GM12872 (cell line): ENCODE measurements at regions not wholly inside any gene's neighbourhood (a gene's known extent, or its start where the extent isn't known, plus 50 kb on each side); places are given as distances from the start of the nearest gene placed in this dataset.

Source experiments
- TF ChIP-seq, protein P1 (sequence below): IDR thresholded peaks from 3 replicates; pipeline ENCODE4 v1.5.1; 2011; ENCODE audit warnings: low read depth, mild to moderate bottlenecking, low read length, moderate library complexity; ENCODE audit not compliant: insufficient read depth

DNA sequence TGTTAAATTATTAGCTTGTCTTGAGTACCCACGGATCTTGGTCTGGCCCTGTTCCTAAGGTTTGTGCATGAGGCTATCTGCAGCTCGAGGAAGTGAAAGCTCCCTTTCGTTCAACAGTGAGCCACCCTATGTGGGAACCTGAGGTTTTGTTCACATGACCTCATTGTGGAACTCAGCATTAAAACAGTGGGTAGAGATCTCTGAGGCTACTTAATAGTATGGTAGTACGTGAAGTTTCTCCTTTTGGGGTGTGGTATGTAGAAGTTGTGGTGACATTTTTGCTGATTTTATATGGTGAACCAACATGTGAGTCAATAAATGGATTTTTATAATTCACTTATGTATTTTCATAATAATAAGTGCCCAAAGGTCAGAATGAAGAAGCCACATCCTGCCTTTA is 252.7 kb upstream of the FERD3L start:
- TF ChIP-seq, protein P1, sequence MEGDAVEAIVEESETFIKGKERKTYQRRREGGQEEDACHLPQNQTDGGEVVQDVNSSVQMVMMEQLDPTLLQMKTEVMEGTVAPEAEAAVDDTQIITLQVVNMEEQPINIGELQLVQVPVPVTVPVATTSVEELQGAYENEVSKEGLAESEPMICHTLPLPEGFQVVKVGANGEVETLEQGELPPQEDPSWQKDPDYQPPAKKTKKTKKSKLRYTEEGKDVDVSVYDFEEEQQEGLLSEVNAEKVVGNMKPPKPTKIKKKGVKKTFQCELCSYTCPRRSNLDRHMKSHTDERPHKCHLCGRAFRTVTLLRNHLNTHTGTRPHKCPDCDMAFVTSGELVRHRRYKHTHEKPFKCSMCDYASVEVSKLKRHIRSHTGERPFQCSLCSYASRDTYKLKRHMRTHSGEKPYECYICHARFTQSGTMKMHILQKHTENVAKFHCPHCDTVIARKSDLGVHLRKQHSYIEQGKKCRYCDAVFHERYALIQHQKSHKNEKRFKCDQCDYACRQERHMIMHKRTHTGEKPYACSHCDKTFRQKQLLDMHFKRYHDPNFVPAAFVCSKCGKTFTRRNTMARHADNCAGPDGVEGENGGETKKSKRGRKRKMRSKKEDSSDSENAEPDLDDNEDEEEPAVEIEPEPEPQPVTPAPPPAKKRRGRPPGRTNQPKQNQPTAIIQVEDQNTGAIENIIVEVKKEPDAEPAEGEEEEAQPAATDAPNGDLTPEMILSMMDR = no peak

DNA sequence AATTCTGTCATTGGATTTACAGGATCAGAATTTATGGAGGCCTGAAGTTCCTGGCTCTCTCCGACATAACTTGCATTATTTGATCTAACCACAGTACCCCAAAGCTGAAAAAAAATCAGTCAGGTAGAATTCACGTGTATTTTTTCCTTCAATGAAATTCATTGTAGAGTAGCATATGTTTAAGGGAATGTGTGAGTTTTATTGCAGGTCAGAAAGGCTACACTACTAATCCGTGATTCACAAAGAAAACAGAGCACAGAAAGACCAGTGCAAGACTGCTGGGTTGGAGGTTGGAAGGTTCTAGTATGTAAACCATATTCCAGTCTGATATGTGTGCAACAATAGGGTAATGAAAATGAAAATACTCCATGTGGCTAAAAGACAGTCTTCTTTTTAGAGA is 247.0 kb upstream of the FERD3L start:
- TF ChIP-seq, protein P1 = no peak

DNA sequence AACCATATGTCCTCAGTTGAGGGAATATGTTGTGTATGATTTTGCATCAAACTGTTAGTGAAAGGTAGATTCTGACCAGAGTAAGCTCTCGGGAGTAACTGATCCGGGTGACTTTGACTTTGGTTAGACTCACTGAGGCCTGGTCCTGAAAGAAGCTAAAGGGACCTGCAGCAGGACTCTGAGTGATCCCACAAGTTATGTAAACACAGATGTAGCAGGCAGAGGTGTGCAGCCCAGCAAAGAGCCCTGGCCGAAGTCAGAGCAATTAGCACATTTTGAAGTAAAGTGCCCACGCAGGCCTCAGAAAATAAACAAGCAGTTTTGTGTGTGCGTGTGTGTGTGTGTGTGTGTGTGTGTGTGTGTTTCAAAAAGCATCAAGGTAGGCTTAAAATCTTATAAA is 245.6 kb upstream of the FERD3L start:
- TF ChIP-seq, protein P1 = no peak

DNA sequence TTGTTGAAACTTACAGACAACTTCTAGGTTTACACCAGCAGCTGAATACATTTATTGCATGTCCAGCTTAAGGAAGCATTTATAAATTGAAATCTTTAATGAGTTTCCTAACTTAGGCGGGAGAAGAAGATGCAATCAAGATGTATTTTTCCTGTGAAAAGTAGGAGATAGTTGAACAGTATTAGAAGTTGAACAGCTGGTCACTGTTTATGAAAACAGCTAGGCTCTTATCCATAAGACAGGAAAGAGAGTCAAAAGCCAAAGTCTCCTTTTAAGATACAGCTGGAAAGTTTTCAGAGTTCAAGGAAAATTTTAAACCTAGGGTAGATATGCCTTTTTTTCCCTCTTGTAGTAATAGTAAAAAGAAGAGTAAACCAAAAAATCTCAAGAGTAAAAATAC is 236.1 kb upstream of the FERD3L start:
- TF ChIP-seq, protein P1 = no peak

DNA sequence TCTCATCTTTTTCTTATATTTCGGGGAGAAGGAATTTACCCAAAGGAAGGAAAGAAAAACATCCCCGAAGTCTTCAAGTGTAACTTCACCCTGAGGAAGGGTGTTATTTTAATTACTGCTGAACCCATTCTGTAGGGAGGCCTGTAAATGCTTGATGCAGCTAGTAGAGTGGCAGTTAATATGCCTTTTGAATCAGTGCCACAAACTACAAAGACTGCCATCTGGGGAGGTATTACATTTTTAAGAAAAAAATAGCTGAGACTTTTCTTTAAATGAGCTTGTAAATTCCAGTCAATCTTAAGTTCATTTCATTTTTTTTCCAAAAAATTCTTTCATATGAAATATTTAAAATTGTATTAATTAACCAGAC is 233.1 kb upstream of the FERD3L start:
- TF ChIP-seq, protein P1 = no peak

DNA sequence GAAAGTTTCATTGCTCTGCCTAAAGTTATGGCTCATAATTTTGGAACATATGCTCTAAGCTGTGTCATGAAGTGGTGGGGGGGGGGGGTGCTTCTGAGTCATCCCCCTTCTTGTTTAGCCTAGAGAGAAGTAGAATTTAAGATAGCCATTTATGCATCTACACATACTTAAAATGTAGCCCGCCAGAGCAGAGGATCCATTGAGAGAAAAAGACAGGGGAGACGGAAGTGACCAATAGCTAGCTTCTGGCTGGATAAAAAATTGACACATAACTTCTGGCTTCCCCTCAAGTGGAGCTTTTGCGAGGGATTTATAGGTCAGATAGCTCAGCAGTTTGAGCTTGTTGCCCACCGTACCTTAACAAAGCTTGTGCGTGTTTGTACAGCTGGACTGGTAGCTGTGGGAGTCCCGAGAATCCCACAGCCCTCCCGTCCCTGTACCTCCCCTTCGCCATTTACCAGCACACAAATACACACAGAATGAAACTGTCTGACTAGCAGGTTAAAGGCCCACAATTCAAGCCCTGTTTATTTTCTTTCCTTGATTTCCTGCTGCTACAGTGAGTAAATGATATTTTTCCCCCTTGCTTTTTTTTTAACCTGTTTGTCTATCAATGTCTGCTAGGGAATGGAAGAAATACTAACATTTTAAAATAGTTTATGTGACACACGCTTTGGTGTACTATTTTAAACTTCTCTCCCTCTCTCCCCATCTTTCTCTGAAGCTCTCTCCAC is 232.6 kb upstream of the FERD3L start:
- TF ChIP-seq, protein P1 = no peak

DNA sequence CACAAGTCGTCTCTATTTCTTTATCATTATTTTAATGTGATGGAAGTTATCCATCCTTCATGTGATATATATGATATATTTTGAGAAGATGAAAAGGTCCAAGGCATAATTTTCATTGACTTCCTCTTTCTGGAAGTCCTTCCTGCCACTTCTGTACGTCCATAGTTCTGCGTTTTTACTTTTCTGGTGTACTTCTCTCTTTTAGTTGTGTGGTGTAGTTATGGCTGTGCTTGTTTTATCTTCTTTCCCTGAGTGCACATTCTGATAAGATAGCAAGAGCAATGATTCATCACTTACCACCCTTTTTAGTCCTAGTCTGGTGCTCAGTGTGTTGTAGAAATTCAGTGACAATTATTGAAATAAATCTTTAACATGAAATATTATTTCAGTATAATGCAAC is 231.3 kb upstream of the FERD3L start:
- TF ChIP-seq, protein P1 = no peak
